IMR-90 (cell line): ENCODE measurements at regions not wholly inside any gene's neighbourhood (a gene's known extent, or its start where the extent isn't known, plus 50 kb on each side); places are given as distances from the start of the nearest gene placed in this dataset.

Experiments used
- ATAC-seq: fragments of 200-7000 bp; cut with Tn5 transposase; 2 replicates; pipeline ENCODE4 v1.9.1; 2020; ENCODE audit warnings: low read depth, mild to moderate bottlenecking, moderate library complexity
- BruUV-seq: library from RNA; stranded (reverse); fragments of 400-500 nt; replicated peaks from 2 replicates; lab custom pipeline; 2021; lab: Mats Ljungman, UMichigan
- CTCF ChIA-PET: fragments of 300-600 bp; formaldehyde crosslinking; extraction: SDS; loops from one replicate; lab custom pipeline; 2021; ENCODE audit warnings: antibody characterized with exemption; lab: Yijun Ruan, JAX
- POLR2A ChIA-PET: fragments of 300-600 bp; sonication (Branson Sonifier 250); formaldehyde crosslinking; loops from one replicate; lab custom pipeline; 2022; ENCODE audit warnings: antibody characterized with exemption; ENCODE audit not compliant: unreplicated experiment; lab: Charles Lee
- DNase-seq: peaks from one replicate; pipeline ENCODE4 v3.0.0; 2013
- H2AFZ ChIP-seq: replicated peaks from 2 replicates; pipeline ENCODE3; 2013; ENCODE audit warnings: low read length, mild to moderate bottlenecking; ENCODE audit not compliant: poor library complexity
- H2AK5ac ChIP-seq: 2 replicates; pipeline ENCODE4 v1.6.1; 2013; ENCODE audit warnings: low read depth, low read length, inconsistent platforms
- H2AK9ac ChIP-seq: replicated peaks from 2 replicates; pipeline ENCODE3; 2013; ENCODE audit warnings: mild to moderate bottlenecking, low read depth, low read length, moderate library complexity; ENCODE audit not compliant: poor library complexity
- H2BK120ac ChIP-seq: 2 replicates; pipeline ENCODE4 v1.6.1; 2013; ENCODE audit warnings: low read depth, low read length, inconsistent platforms
- H2BK15ac ChIP-seq: 3 replicates; pipeline ENCODE4 v1.6.1; 2013; ENCODE audit warnings: low read depth, low read length, inconsistent platforms
- H2BK20ac ChIP-seq: 2 replicates; pipeline ENCODE4 v1.6.1; 2013; ENCODE audit warnings: low read depth, mild to moderate bottlenecking, inconsistent platforms, low read length, moderate library complexity
- H2BK5ac ChIP-seq: 2 replicates; pipeline ENCODE4 v1.6.1; 2013; ENCODE audit warnings: mild to moderate bottlenecking, low read depth, low read length, inconsistent platforms; ENCODE audit not compliant: poor library complexity, severe bottlenecking
- H3K14ac ChIP-seq: replicated peaks from 2 replicates; pipeline ENCODE4 v1.6.1; 2013; ENCODE audit warnings: low read depth, low read length, inconsistent platforms
- H3K18ac ChIP-seq: 2 replicates; pipeline ENCODE4 v1.6.1; 2013; ENCODE audit warnings: low read depth, low read length, control low read depth
- H3K23ac ChIP-seq: 2 replicates; pipeline ENCODE4 v1.6.1; 2013; ENCODE audit warnings: low read depth, low read length, inconsistent platforms
- H3K27ac ChIP-seq: 2 replicates; pipeline ENCODE4 v1.5.1; 2013; ENCODE audit warnings: mild to moderate bottlenecking, control low read depth, low read length; ENCODE audit not compliant: insufficient read depth
- H3K27me3 ChIP-seq: 2 replicates; pipeline ENCODE4 v1.6.1; 2013; ENCODE audit warnings: low read length; ENCODE audit not compliant: control insufficient read depth, insufficient read depth
- H3K36me3 ChIP-seq: 2 replicates; pipeline ENCODE4 v1.6.1; 2013; ENCODE audit warnings: low read length, mixed read lengths; ENCODE audit not compliant: control insufficient read depth, insufficient read depth
- H3K4ac ChIP-seq: 2 replicates; pipeline ENCODE4 v1.6.1; 2013; ENCODE audit warnings: low read depth, low read length, inconsistent platforms
- H3K4me1 ChIP-seq: 2 replicates; pipeline ENCODE4 v1.6.1; 2013; ENCODE audit warnings: low read length, mixed read lengths; ENCODE audit not compliant: control insufficient read depth, insufficient read depth
- H3K4me2 ChIP-seq: 2 replicates; pipeline ENCODE4 v1.6.1; 2013; ENCODE audit warnings: low read depth, mild to moderate bottlenecking, control low read depth, low read length, moderate library complexity
- H3K4me3 ChIP-seq: 2 replicates; pipeline ENCODE4 v1.5.1; 2013; ENCODE audit warnings: low read depth, mild to moderate bottlenecking, control low read depth, low read length, moderate library complexity; ENCODE audit not compliant: insufficient read depth
- H3K56ac ChIP-seq: 2 replicates; pipeline ENCODE4 v1.6.1; 2013; ENCODE audit warnings: low read length, inconsistent platforms; ENCODE audit not compliant: insufficient read depth; ENCODE audit errors: extremely low read depth
- H3K79me1 ChIP-seq, 2 experiments: 2 replicates each; pipeline ENCODE4 v1.6.1; 2013; ENCODE audit warnings: low read length in 2 of 2, inconsistent platforms in 1 of 2, low read depth in 1 of 2
- H3K9ac ChIP-seq: 2 replicates; pipeline ENCODE4 v1.6.1; 2013; ENCODE audit warnings: low read depth, low read length, control low read depth
- H3K9me1 ChIP-seq: 2 replicates; pipeline ENCODE4 v1.6.1; 2013; ENCODE audit warnings: low read length, inconsistent platforms; ENCODE audit not compliant: insufficient read depth
- H3K9me3 ChIP-seq: 2 replicates; pipeline ENCODE4 v1.6.1; 2013; ENCODE audit warnings: low read length; ENCODE audit not compliant: control insufficient read depth, insufficient read depth
- H4K20me1 ChIP-seq: 2 replicates; pipeline ENCODE4 v1.6.1; 2013; ENCODE audit warnings: low read length, inconsistent platforms; ENCODE audit not compliant: insufficient read depth
- H4K5ac ChIP-seq: 2 replicates; pipeline ENCODE4 v1.6.1; 2013; ENCODE audit warnings: mild to moderate bottlenecking, low read depth, low read length, control low read depth
- H4K8ac ChIP-seq, 2 experiments: 2 replicates each; pipeline ENCODE4 v1.6.1; 2013; ENCODE audit warnings: low read depth in 2 of 2, low read length in 2 of 2, control low read depth in 1 of 2, inconsistent platforms in 1 of 2
- H4K91ac ChIP-seq: 2 replicates; pipeline ENCODE4 v1.6.1; 2013; ENCODE audit warnings: low read depth, low read length, inconsistent platforms; ENCODE audit not compliant: insufficient read depth
- BHLHE40 ChIP-seq: fragments of 150-350 bp; IDR thresholded peaks from 2 replicates; pipeline ENCODE4 v1.6.1; 2016; ENCODE audit warnings: mild to moderate bottlenecking, low read depth, low read length
- CEBPB ChIP-seq: IDR thresholded peaks from 2 replicates; pipeline ENCODE4 v1.6.1; 2012; ENCODE audit warnings: low read depth, low read length, improper control_type of control experiment
- CHD1 ChIP-seq: IDR thresholded peaks from 2 replicates; pipeline ENCODE4 v1.6.1; 2012; ENCODE audit warnings: low read depth, low read length, improper control_type of control experiment
- CTCF ChIP-seq: conservative IDR thresholded peaks from 2 replicates; pipeline ENCODE4 v1.5.1; 2012; ENCODE audit warnings: mild to moderate bottlenecking, low read depth, low read length, improper control_type of control experiment
- ELK1 ChIP-seq: fragments of 150-350 bp; IDR thresholded peaks from 2 replicates; pipeline ENCODE4 v1.6.1; 2016; ENCODE audit warnings: low read depth, mild to moderate bottlenecking, low read length, moderate library complexity, borderline replicate concordance
- FOS ChIP-seq: fragments of 150-350 bp; IDR thresholded peaks from 2 replicates; pipeline ENCODE4 v1.6.1; 2016; ENCODE audit warnings: low read depth, low read length
- MAFK ChIP-seq: IDR thresholded peaks from 2 replicates; pipeline ENCODE4 v1.6.1; 2012; ENCODE audit warnings: low read depth, low read length, improper control_type of control experiment
- MAZ ChIP-seq: IDR thresholded peaks from 2 replicates; pipeline ENCODE4 v1.6.1; 2012; ENCODE audit warnings: low read depth, mild to moderate bottlenecking, low read length, improper control_type of control experiment, moderate library complexity, borderline replicate concordance
- MXI1 ChIP-seq: IDR thresholded peaks from 2 replicates; pipeline ENCODE4 v1.6.1; 2012; ENCODE audit warnings: low read depth, mild to moderate bottlenecking, low read length, moderate library complexity, borderline replicate concordance
- NFE2L2 ChIP-seq: fragments of 150-350 bp; IDR thresholded peaks from 2 replicates; pipeline ENCODE4 v1.6.1; 2016; ENCODE audit warnings: low read depth, mild to moderate bottlenecking, low read length
- POLR2A ChIP-seq: IDR thresholded peaks from 2 replicates; pipeline ENCODE4 v1.6.1; 2012; ENCODE audit warnings: mild to moderate bottlenecking, low read depth, low read length
- RAD21 ChIP-seq: IDR thresholded peaks from 2 replicates; pipeline ENCODE4 v1.6.1; 2012; ENCODE audit warnings: low read length, improper control_type of control experiment
- RCOR1 ChIP-seq: IDR thresholded peaks from 2 replicates; pipeline ENCODE4 v1.6.1; 2012; ENCODE audit warnings: mild to moderate bottlenecking, low read length, improper control_type of control experiment; ENCODE audit not compliant: insufficient replicate concordance
- SMC3 ChIP-seq: fragments of 150-350 bp; IDR thresholded peaks from 2 replicates; pipeline ENCODE4 v1.6.1; 2016; ENCODE audit warnings: low read depth, mild to moderate bottlenecking, antibody characterized with exemption, low read length, moderate library complexity
- USF2 ChIP-seq: fragments of 150-350 bp; IDR thresholded peaks from 2 replicates; pipeline ENCODE4 v1.6.1; 2017; ENCODE audit warnings: mild to moderate bottlenecking, antibody characterized with exemption, low read length, low read depth
- WGBS, 2 experiments: methylation state at CpG; one replicate each; pipeline versions ENCODE4 v1.1.5 to v1.1.7; 2013; ENCODE audit warnings: missing lambda C conversion rate in 2 of 2; ENCODE audit not compliant: insufficient read length in 1 of 2; ENCODE audit errors: extremely low coverage in 2 of 2; 5-methylcytosine and 5-hydroxymethylcytosine counted together
- dilution Hi-C: fragments of 300-500 bp; cut with HindIII; formaldehyde crosslinking; loops from one replicate; pipeline ENCODE4 v1.14.3; 2018; ENCODE audit warnings: low sequenced_read_pairs; ENCODE audit not compliant: unreplicated experiment
- in situ Hi-C: fragments of 300-500 bp; cut with MboI; formaldehyde crosslinking; loops from 3 replicates; pipeline ENCODE4 v1.14.3; 2019; ENCODE audit warnings: low sequenced_read_pairs, inconsistent platforms, mixed read lengths
- intact Hi-C: fragments of 100-400 bp; cut with micrococcal nuclease; formaldehyde crosslinking; loops from 2 replicates; pipeline ENCODE4 v1.10.0; 2022

- intact Hi-C loops (loop anchor here (5.0 kb wide), 1 partner anchor 327 kb away; no protein-coding TSS in a partner anchor), dilution Hi-C loops (no loop called here), in situ Hi-C loops (no loop called here)
- H3K23ac ChIP-seq: peak overlapping the region; percentile 52; the same call in 1 of the 2 replicates
- H3K27me3 ChIP-seq: no peaks in the 10 kb centered on the region
- H4K91ac ChIP-seq: peak overlapping the region; percentile 82
- peak overlapping the region; percentile 4; the same call in 1 of the 2 replicates for H3K27ac ChIP-seq
- peak overlapping the region; percentile 73 for H2AFZ ChIP-seq
- peak overlapping the region; percentile 88 for H3K14ac ChIP-seq
- peak overlapping the region; percentile 42 for H2AK5ac ChIP-seq
- TF ChIP-seq MXI1: no peak
- no peak for TF ChIP-seq SMC3
- no peak for TF ChIP-seq CEBPB
- no peak for TF ChIP-seq FOS
- TF ChIP-seq RCOR1: no peak
- TF ChIP-seq MAZ: no peak
- no peak for TF ChIP-seq BHLHE40
- TF ChIP-seq RAD21: no peak
- no peak for TF ChIP-seq MAFK
- no peak for TF ChIP-seq NFE2L2
- no peak for TF ChIP-seq POLR2A
- TF ChIP-seq CHD1: no peak
- TF ChIP-seq USF2: no peak
- no peak for TF ChIP-seq CTCF
- no peak for TF ChIP-seq ELK1
- peak overlapping the region; percentile 91 for H2BK20ac ChIP-seq
- peaks cover 15% of the 10 kb centered on the region for H3K4me1 ChIP-seq
- peak; percentile 55 for DNase-seq
- peak overlapping the region; percentile 79 for H2BK120ac ChIP-seq
- peak overlapping the region; percentile 3; the same call in 1 of the 2 replicates for H3K9ac ChIP-seq
- H3K9me1 ChIP-seq: peaks cover 6% of the 10 kb centered on the region
- peak overlapping the region; percentile 73 for H2AK9ac ChIP-seq
- peak overlapping the region; percentile 79 for H3K4ac ChIP-seq
- no peaks in the 10 kb centered on the region; the same call in 1 of the 2 replicates for H3K9me3 ChIP-seq
- no CpG with 5 or more reads among the region's 5 CpGs for WGBS, 2 experiments
- no peak overlapping the region for H3K4me3 ChIP-seq
- no peaks in the 10 kb centered on the region for H3K36me3 ChIP-seq
- ChIA-PET POLR2A (no interaction called here), CTCF (no interaction called here)
- peak; percentile 38 for ATAC-seq
- H3K4me2 ChIP-seq: peak overlapping the region; percentile 32
- H4K8ac ChIP-seq: peak overlapping the region; percentile 28; a peak in 2 of 4 replicates
- no peak overlapping the region for H2BK15ac ChIP-seq
- peak overlapping the region; percentile 12 for H3K18ac ChIP-seq
- H2BK5ac ChIP-seq: peak overlapping the region; percentile 11
- BruUV-seq: no TSS peak
- H3K56ac ChIP-seq: no peak overlapping the region
- H4K5ac ChIP-seq: peak overlapping the region; percentile 1; the same call in 1 of the 2 replicates
- no peaks in the 10 kb centered on the region for H3K79me1 ChIP-seq
- H4K20me1 ChIP-seq: no peaks in the 10 kb centered on the region
Observed at GRCh38 chr12:76685246-76685678, 78.7 kb upstream of the ZDHHC17 start.
